ENCODE measurements at regions not wholly inside any gene's neighbourhood (a gene's known extent, or its start where the extent isn't known, plus 50 kb on each side); places are given as distances from the start of the nearest gene placed in this dataset.

- no peak for TF ChIP-seq CTCF (IDR thresholded peaks at IDR 0.05; ENCODE audit: borderline replicate concordance, insufficient read depth, low read depth, low read length)
- H3K4me3 ChIP-seq (ENCODE audit: low read depth, low read length): no peak overlapping the region
These were observed 220.2 kb downstream of the HNMT start for GRCh38 chr2:138184428-138184827.

- no peak overlapping the region for H3K4me3 ChIP-seq (ENCODE audit: low read depth, low read length)
- TF ChIP-seq CTCF (IDR thresholded peaks at IDR 0.05; ENCODE audit: borderline replicate concordance, insufficient read depth, low read depth, low read length): no peak
These were observed 221.6 kb downstream of the HNMT start for GRCh38 chr2:138185827-138186226.

GRCh38 chr2:138187221-138187620 is 222.9 kb downstream of the HNMT start:
- no peak for TF ChIP-seq CTCF (IDR thresholded peaks at IDR 0.05; ENCODE audit: borderline replicate concordance, insufficient read depth, low read depth, low read length)
- no peak overlapping the region for H3K4me3 ChIP-seq (ENCODE audit: low read depth, low read length)

- no peak overlapping the region for H3K4me3 ChIP-seq (ENCODE audit: low read depth, low read length)
- TF ChIP-seq CTCF (IDR thresholded peaks at IDR 0.05; ENCODE audit: borderline replicate concordance, insufficient read depth, low read depth, low read length): no peak
These were observed 226.7 kb downstream of the HNMT start for GRCh38 chr2:138190999-138191398.

- H3K4me3 ChIP-seq (ENCODE audit: low read depth, low read length): no peak overlapping the region
- TF ChIP-seq CTCF (IDR thresholded peaks at IDR 0.05; ENCODE audit: borderline replicate concordance, insufficient read depth, low read depth, low read length): no peak
These were observed 229.3 kb downstream of the HNMT start for GRCh38 chr2:138193416-138194213.

- no peak for TF ChIP-seq CTCF (IDR thresholded peaks at IDR 0.05; ENCODE audit: borderline replicate concordance, insufficient read depth, low read depth, low read length)
- H3K4me3 ChIP-seq (ENCODE audit: low read depth, low read length): no peak overlapping the region
These were observed 237.0 kb downstream of the HNMT start for GRCh38 chr2:138201286-138201685.

GRCh38 chr2:138202762-138203161 is 238.5 kb downstream of the HNMT start:
- no peak overlapping the region for H3K4me3 ChIP-seq (ENCODE audit: low read depth, low read length)
- TF ChIP-seq CTCF (IDR thresholded peaks at IDR 0.05; ENCODE audit: borderline replicate concordance, insufficient read depth, low read depth, low read length): no peak

Measured in GM12875 (cell line).